Muscle of arm (tissue), 1 donor: ENCODE measurements at regions not wholly inside any gene's neighbourhood (a gene's known extent, or its start where the extent isn't known, plus 50 kb on each side); places are given as distances from the start of the nearest gene placed in this dataset.
"Not testable (repeated sequence)": the region's sequence is repeated elsewhere in the genome, so short reads cannot be mapped to it uniquely, and the experiment has no call there.

Source experiments
- DNase-seq: peaks from one replicate; pipeline ENCODE4 v3.0.0-alpha.2; 2013

GRCh38 chr1:78203410-78203982, 157.7 kb downstream of the GIPC2 start:
- DNase-seq: not testable (repeated sequence)

- DNase-seq: no peak
These were observed 164.4 kb downstream of the GIPC2 start for GRCh38 chr1:78210175-78210574.

DNA sequence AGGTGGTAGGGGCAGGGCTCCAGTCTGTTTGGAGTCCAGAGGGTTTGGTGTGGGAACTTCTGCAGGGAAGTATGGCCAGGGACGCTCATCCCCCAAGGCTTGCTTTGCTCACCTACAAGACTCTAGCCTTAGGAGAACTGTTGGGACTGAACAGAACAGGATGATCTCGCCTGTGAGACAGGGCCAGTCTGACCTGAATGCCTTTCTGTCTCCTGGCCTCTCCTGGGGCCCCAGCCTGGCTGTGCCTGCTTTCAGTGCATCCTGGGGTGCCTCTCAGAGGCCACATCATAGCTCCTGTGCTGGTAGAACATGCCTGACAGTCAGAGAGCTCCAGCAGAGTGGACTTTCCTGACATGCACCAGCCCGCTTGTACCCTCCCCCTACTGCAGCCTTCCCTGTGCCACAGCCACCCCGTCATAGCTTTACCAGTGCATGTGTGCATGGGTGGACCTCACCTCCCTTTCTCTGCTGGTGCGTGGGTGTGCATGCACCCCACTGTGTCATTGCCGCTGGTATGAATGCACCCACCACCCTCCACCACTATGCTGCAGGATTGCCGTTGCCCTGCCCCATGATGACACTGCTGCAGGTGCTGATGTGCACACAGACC, 165.8 kb downstream of the GIPC2 start:
- no peak for DNase-seq

- DNase-seq: no peak
These were observed 168.6 kb downstream of the GIPC2 start for GRCh38 chr1:78214334-78214733.

GRCh38 chr1:78222225-78222959, 176.6 kb downstream of the GIPC2 start:
- DNase-seq: no peak

GRCh38 chr1:78222960-78223358, 177.2 kb downstream of the GIPC2 start:
- DNase-seq: no peak

- no peak for DNase-seq
These were observed 177.8 kb downstream of the GIPC2 start for GRCh38 chr1:78223417-78224215.

DNA sequence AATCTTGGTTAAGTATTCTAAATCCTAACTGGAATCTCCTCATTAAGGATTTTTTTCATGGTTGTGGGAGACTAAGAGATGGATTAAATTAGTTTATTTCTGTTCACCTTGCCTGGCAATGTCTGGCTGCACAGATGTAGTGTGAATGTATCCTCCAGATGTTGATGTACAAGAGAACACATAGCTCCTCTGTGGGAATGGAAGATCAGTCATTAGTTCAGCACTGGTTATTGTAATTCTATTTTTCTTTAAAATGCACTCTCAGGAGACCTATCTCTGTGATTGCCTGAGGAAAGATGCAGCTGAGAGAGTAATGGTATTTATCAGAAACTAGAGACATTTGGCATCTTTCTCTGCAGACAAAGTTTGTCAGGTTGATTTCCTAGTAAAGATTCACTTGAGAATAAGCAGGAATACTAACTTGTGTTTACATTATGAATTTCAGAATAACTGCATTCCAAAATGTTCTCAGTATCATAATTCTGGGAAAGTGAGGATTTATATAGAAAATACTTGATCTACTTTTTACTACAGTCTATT, 178.6 kb downstream of the GIPC2 start:
- DNase-seq: no peak

DNA sequence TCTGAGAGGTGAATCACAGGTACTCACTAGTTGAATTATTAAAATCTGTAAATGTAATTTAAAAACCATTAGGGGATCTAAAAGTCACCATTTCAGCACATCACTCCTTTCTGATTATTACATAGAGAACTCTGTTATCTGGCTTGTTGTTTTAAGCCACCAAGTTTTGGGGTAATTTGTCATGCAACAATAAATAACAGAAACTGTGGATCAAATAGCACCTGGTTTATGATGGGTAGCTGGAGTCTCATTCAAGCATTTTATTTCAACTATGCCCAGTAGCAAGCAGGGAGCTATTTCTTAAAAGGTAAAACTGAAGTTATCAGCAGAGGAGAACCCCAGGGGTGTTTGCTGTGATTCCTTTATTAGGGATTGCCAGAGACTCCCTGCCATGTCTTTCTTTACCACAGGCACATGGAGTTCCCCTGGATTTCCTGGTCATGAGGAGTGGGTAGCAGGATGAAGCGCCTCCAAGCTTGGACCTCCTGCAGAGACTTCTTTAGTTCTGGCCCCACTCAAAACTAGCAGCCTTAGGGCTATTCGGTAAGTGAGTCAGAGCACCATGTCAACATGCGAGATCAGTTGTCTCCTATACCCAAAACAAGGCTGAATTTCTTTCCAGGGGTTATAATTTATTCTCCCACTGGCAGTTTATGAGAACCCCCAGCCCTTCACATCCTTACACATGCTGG, 179.2 kb downstream of the GIPC2 start:
- no peak for DNase-seq

- no peak for DNase-seq
These were observed 181.0 kb downstream of the GIPC2 start for GRCh38 chr1:78226784-78227183.

DNA sequence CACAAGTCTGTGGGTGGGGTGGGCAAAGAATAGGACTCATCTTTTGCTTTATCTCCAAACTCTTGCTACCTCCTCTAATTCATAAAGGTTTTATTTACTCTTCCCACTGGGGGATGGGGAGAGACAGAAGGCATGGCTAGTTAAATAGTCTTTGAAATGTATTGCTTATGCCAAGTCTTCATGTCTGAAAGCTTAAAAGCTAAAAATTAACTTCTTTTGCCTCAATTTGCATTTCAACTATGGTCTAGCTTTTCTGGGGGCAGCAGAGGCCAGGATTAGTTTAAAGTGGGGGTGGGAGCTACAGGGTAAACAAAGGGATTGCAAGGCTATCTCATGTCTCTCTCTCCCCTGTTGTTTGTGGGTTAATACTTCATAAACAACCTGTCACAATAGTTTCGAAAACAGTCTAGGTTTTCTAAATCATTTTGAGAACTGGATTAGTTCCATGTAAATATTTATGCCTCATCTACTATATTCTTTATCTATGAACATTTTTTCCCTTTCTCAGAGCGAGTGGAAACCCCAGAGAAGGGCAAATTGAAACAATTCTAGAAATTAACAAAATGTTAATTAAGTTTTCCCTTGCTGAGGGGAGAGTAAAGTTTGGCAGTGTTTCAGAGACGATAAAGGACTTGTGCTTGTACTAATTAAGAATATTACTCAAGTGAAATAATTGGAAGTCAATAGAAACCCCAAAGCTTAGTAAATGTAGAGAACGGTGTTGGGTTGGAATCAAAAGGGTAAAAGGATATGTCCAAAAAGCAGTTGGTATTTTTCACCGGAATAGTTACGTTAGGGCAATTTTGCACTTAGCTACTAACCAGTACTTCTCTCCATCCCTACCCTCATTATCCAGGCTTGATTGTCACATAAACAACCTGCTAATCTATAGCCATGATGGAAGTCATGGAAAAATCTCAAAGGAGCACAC, 182.2 kb downstream of the GIPC2 start:
- DNase-seq: no peak

DNA sequence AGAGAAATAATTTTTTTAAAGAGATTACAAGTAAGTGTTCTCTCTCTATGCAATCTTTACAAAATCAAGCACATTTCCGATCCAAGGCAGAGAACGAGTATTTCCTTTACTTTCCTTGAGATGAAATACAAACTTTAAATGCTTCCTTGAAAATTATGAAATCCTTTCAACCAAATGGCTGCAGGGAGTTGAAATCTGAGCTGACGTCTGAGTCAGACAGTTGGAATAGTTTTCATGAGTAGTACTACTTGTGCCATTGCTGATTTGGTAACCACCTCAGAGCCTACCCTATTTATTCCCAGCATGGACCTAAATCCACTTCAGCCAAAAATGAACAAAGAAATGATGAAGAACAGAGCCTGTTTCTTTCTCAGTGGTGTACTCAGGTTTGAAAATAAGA, 183.6 kb downstream of the GIPC2 start:
- DNase-seq: no peak

DNA sequence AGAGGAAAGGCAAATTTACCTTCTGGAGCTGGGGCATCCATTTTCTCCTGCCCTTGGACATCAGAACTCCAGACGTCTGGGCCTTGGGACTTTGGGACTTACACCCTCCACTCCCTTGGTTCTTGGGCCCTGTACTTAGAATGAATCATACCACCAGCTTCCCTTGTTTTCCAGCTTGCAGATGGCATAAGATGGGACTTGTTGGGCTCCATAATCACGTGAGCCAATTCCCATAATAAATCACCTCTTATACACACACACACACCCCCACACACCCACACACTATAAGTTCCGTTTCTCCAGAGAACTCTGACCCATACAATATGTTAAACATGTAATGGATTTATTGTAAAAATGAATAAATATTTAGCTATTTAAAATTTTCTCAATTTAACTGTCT, 185.7 kb downstream of the GIPC2 start:
- DNase-seq: no peak

- no peak for DNase-seq
These were observed 186.1 kb downstream of the GIPC2 start for GRCh38 chr1:78231894-78232293.

DNA sequence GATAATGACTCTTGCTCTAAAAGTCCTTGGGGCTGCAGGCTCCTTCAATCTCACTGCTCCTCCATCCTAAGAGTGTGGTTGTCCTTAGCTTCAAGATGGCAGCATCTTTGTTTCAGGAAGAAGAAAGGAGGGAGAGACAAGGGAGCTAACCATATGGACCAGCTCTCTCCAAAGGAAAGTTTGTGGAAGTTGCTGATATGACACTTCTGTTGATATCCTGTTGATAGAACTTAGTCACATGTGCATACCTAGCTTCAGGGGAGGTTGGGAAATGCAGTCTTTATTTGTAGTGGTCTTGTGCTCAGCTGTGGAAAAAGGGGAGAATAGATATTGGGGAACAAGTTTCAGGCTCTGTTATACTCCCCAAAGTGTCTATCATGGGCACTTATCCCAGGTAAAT, 186.9 kb downstream of the GIPC2 start:
- DNase-seq: no peak

- no peak for DNase-seq
These were observed 188.7 kb downstream of the GIPC2 start for GRCh38 chr1:78234496-78234895.

- DNase-seq: no peak
These were observed 190.9 kb downstream of the GIPC2 start for GRCh38 chr1:78236716-78237115.

DNA sequence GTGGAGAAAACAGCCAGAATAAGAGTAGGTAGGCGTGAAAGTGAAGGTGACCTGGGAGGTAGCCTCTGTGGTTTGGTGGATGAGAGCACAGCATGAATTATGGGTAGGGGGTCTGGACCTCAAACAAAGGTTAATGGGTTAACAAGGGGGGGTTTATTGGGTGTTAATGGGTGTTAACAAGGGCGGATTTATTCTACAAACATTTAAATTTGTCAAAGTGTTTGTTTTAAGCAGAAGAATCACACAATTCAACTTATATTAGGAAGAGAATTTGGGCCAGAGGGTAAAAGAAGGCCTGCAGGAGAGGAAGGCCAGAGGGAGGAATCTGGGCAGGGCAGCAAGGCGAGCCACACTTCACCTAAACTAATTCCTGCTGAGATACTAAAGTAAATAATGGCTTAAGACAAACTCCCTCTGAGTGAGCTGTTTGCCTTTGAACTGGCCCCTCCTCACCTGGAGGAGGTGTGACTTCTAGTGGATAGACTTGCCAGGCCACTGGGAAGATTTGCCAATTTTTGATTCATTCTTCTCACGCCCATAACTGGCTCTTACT, 191.7 kb downstream of the GIPC2 start:
- DNase-seq: no peak

DNA sequence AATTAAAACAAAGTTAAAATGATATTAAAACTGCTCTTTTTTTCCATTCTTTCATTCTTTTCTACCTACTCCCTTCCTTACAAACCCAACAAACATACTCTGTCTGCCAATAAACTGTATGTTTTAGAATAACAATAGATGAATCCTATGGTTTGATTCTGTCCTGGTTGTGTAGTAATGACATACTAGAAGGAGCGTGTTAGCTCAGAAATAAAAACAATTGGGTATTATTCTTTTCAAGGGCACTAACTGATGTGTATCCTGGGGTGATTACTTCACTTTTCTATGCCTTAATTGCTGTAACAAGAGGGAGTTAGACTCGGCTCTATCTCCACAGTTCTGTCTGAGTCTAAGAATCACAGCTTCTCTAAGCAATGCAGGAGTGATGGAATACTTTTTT, 194.4 kb downstream of the GIPC2 start:
- DNase-seq: no peak

- no peak for DNase-seq
These were observed 195.0 kb downstream of the GIPC2 start for GRCh38 chr1:78240755-78241154.
